PC-3 (cell line): ENCODE measurements at regions not wholly inside any gene's neighbourhood (a gene's known extent, or its start where the extent isn't known, plus 50 kb on each side); places are given as distances from the start of the nearest gene placed in this dataset.

Experiments
- ATAC-seq: fragments of 200-7000 bp; cut with Tn5 transposase; 2 replicates; pipeline ENCODE4 v1.9.1; 2020; ENCODE audit warnings: mild to moderate bottlenecking, moderate library complexity
- BruUV-seq: library from RNA; stranded (reverse); fragments of 400-500 nt; replicated peaks from 2 replicates; lab custom pipeline; 2021; lab: Mats Ljungman, UMichigan
- CTCF ChIA-PET: fragments of 300-600 bp; sonication (Branson Sonifier 250); formaldehyde crosslinking; loops from one replicate; lab custom pipeline; 2022; ENCODE audit warnings: antibody characterized with exemption; lab: Charles Lee
- POLR2A ChIA-PET: fragments of 300-600 bp; sonication (Branson Sonifier 250); formaldehyde crosslinking; loops from one replicate; lab custom pipeline; 2022; ENCODE audit warnings: antibody characterized with exemption; ENCODE audit not compliant: unreplicated experiment; lab: Charles Lee
- DNase-seq: peaks from one replicate; pipeline ENCODE4 v3.0.0-alpha.2; 2015
- H2AFZ ChIP-seq: fragments of 300-600 bp; sonication (generic); 2 replicates; pipeline ENCODE4 v1.6.0; 2016; ENCODE audit warnings: antibody characterized with exemption, low read length
- H3F3A ChIP-seq: fragments of 300-600 bp; sonication (generic); one replicate; pipeline ENCODE4 v1.6.0; 2017; ENCODE audit warnings: antibody characterized with exemption, low read length, control low read depth, mild to moderate bottlenecking; ENCODE audit not compliant: unreplicated experiment
- H3K27ac ChIP-seq: fragments of 300-600 bp; sonication (generic); 2 replicates; pipeline ENCODE4 v1.5.1; 2016; ENCODE audit warnings: mild to moderate bottlenecking, low read length
- H3K27me3 ChIP-seq: fragments of 300-600 bp; sonication (generic); 2 replicates; pipeline ENCODE4 v1.6.1; 2016; ENCODE audit warnings: low read length, mixed read lengths
- H3K36me3 ChIP-seq: fragments of 300-600 bp; sonication (generic); 2 replicates; pipeline ENCODE4 v1.6.1; 2016; ENCODE audit warnings: low read depth, mixed run types, low read length, mixed read lengths
- H3K4me1 ChIP-seq: fragments of 300-600 bp; sonication (generic); 2 replicates; pipeline ENCODE4 v1.5.1; 2016; ENCODE audit warnings: low read length; ENCODE audit not compliant: insufficient read depth
- H3K4me2 ChIP-seq: fragments of 300-600 bp; sonication (generic); 2 replicates; pipeline ENCODE4 v1.6.0; 2016; ENCODE audit warnings: low read length
- H3K4me3 ChIP-seq: fragments of 300-600 bp; sonication (generic); 2 replicates; pipeline ENCODE4 v1.5.1; 2016; ENCODE audit warnings: mild to moderate bottlenecking, low read length, mixed read lengths
- H3K79me2 ChIP-seq: fragments of 300-600 bp; sonication (generic); 2 replicates; pipeline ENCODE4 v1.6.1; 2017; ENCODE audit warnings: low read length, mixed read lengths
- H3K9ac ChIP-seq: fragments of 300-600 bp; sonication (generic); 2 replicates; pipeline ENCODE4 v1.6.0; 2016; ENCODE audit warnings: mild to moderate bottlenecking, low read length
- H3K9me2 ChIP-seq: fragments of 300-600 bp; sonication (generic); replicated peaks from 2 replicates; pipeline ENCODE4 v1.6.1; 2016; ENCODE audit warnings: mixed run types, low read length, mixed read lengths
- H3K9me3 ChIP-seq: fragments of 300-600 bp; sonication (generic); 2 replicates; pipeline ENCODE4 v1.6.1; 2016; ENCODE audit warnings: low read length, mixed read lengths
- H4K20me1 ChIP-seq: fragments of 300-600 bp; sonication (generic); 2 replicates; pipeline ENCODE4 v1.6.1; 2016; ENCODE audit warnings: low read length, mixed read lengths
- EZH2 ChIP-seq: fragments of 300-600 bp; sonication (generic); IDR thresholded peaks from one replicate; pipeline ENCODE4 v1.6.1; 2017; ENCODE audit warnings: antibody characterized with exemption, mild to moderate bottlenecking, low read length; ENCODE audit not compliant: unreplicated experiment
- EZH2phosphoT487 ChIP-seq: fragments of 300-600 bp; sonication (generic); IDR thresholded peaks from 2 replicates; pipeline ENCODE4 v1.6.1; 2018; ENCODE audit warnings: mild to moderate bottlenecking, antibody characterized with exemption, low read length, borderline replicate concordance
- intact Hi-C: fragments of 100-400 bp; cut with micrococcal nuclease; formaldehyde crosslinking; loops from 2 replicates; pipeline ENCODE4 v1.9.0; 2023
- TF ChIP-seq, protein P1 (sequence below): fragments of 300-600 bp; sonication (generic); conservative IDR thresholded peaks from 2 replicates; pipeline ENCODE4 v1.5.1; 2017; ENCODE audit warnings: antibody characterized with exemption, low read depth, mild to moderate bottlenecking, low read length

DNA sequence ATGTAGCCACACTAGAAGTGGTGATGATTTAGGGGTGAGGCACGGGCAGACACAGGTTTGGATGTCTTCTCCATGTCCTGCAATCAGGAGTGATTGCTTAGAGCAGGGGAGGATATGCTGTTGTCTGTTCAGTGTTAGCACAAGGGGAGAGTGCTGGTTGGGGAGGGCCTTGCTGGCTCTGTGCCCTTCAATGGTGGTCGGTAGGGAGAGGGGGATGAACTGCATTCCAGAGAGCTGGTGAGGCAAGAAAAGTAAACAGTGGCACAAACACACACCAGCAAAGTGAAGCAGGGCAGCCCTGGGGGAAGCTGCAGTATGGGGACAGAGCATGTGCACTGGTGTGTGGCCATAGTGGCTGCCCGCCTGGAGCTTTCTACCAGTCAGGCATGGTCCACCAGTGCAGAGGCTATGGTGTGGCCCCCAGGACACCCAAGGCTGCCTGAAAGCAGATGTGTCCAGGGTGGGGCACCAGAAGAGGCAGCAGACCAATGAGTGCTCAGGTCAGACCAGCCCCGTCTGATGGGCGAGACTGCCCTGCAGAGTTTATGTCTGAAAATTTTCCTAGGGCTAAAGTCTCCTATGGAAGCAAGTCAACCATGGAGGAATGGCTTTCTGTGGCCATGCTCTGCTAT lies 1676.9 kb downstream of the PCDH9 start:
- H3K36me3 ChIP-seq: no peaks in the 10 kb centered on the region
- H3K79me2 ChIP-seq: no peaks in the 10 kb centered on the region
- intact Hi-C loops: no loop called here
- no peaks in the 10 kb centered on the region for H3K27me3 ChIP-seq
- no peak for ATAC-seq
- ChIA-PET CTCF (no interaction called here), POLR2A (no interaction called here)
- BruUV-seq: no TSS peak
- DNase-seq: no peak
- H2AFZ ChIP-seq: no peak overlapping the region
- H3K4me3 ChIP-seq: no peak overlapping the region
- no peaks in the 10 kb centered on the region for H3K9me2 ChIP-seq
- H3K27ac ChIP-seq: no peak overlapping the region
- no peaks in the 10 kb centered on the region for H3K9me3 ChIP-seq
- no peak overlapping the region for H3K9ac ChIP-seq
- TF ChIP-seq EZH2phosphoT487: no peak
- TF ChIP-seq, protein P1, sequence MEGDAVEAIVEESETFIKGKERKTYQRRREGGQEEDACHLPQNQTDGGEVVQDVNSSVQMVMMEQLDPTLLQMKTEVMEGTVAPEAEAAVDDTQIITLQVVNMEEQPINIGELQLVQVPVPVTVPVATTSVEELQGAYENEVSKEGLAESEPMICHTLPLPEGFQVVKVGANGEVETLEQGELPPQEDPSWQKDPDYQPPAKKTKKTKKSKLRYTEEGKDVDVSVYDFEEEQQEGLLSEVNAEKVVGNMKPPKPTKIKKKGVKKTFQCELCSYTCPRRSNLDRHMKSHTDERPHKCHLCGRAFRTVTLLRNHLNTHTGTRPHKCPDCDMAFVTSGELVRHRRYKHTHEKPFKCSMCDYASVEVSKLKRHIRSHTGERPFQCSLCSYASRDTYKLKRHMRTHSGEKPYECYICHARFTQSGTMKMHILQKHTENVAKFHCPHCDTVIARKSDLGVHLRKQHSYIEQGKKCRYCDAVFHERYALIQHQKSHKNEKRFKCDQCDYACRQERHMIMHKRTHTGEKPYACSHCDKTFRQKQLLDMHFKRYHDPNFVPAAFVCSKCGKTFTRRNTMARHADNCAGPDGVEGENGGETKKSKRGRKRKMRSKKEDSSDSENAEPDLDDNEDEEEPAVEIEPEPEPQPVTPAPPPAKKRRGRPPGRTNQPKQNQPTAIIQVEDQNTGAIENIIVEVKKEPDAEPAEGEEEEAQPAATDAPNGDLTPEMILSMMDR: no peak
- no peak for TF ChIP-seq EZH2
- no peaks in the 10 kb centered on the region for H4K20me1 ChIP-seq
- H3K4me2 ChIP-seq: no peak overlapping the region
- H3F3A ChIP-seq: no peaks in the 10 kb centered on the region
- no peaks in the 10 kb centered on the region for H3K4me1 ChIP-seq

GRCh38 chr13:65551208-65551607 lies 1678.9 kb downstream of the PCDH9 start:
- no peak overlapping the region for H3K27ac ChIP-seq
- no peaks in the 10 kb centered on the region for H3K27me3 ChIP-seq
- no peak overlapping the region for H3K4me2 ChIP-seq
- no peaks in the 10 kb centered on the region for H4K20me1 ChIP-seq
- H3K4me3 ChIP-seq: no peak overlapping the region
- CTCF ChIA-PET: no interaction called here
- intact Hi-C loops: no loop called here
- no TSS peak for BruUV-seq
- DNase-seq (no peak), ATAC-seq (no peak)
- H2AFZ ChIP-seq: no peak overlapping the region
- POLR2A ChIA-PET: no interaction called here
- no peak overlapping the region for H3K9ac ChIP-seq
- H3K79me2 ChIP-seq: no peaks in the 10 kb centered on the region
- TF ChIP-seq, protein P1: no peak
- no peak for TF ChIP-seq EZH2
- TF ChIP-seq EZH2phosphoT487: no peak
- no peaks in the 10 kb centered on the region for H3K9me2 ChIP-seq
- H3F3A ChIP-seq: no peaks in the 10 kb centered on the region
- H3K9me3 ChIP-seq: no peaks in the 10 kb centered on the region
- H3K4me1 ChIP-seq: no peaks in the 10 kb centered on the region
- no peaks in the 10 kb centered on the region for H3K36me3 ChIP-seq

- Histone ChIP-seq H3K9me2 (no peaks in the 10 kb centered on the region), H3K79me2 (no peaks in the 10 kb centered on the region), H3K9ac (no peak overlapping the region), H3K4me3 (no peak overlapping the region), H3K4me2 (peak overlapping the region; percentile 65), H2AFZ (no peak overlapping the region), H3K9me3 (no peaks in the 10 kb centered on the region), H3K36me3 (no peaks in the 10 kb centered on the region), H3K4me1 (peaks cover 12% of the 10 kb centered on the region), H3K27me3 (no peaks in the 10 kb centered on the region), H3F3A (no peaks in the 10 kb centered on the region), H4K20me1 (no peaks in the 10 kb centered on the region), H3K27ac (peak overlapping the region; percentile 49; the same call in 1 of the 2 replicates)
- intact Hi-C loops: loop anchor here (2.0 kb wide), 1 partner anchor 43 kb away; no protein-coding TSS in a partner anchor
- ChIA-PET POLR2A (no interaction called here), CTCF (no interaction called here)
- BruUV-seq: no TSS peak
- TF ChIP-seq, protein P1: no peak
- TF ChIP-seq EZH2phosphoT487 (no peak), EZH2 (no peak)
- ATAC-seq (peak; percentile 99), DNase-seq (peak; percentile 79)
These were observed 1690.0 kb downstream of the PCDH9 start for GRCh38 chr13:65540175-65540574.
